ENCODE measurements at regions not wholly inside any gene's neighbourhood (a gene's known extent, or its start where the extent isn't known, plus 50 kb on each side); places are given as distances from the start of the nearest gene placed in this dataset.
A peak's percentile ranks its signal among the peaks of the same experiment; 100 is the strongest.
"Not testable (repeated sequence)": the region's sequence is repeated elsewhere in the genome, so short reads cannot be mapped to it uniquely, and the experiment has no call there.

DNA sequence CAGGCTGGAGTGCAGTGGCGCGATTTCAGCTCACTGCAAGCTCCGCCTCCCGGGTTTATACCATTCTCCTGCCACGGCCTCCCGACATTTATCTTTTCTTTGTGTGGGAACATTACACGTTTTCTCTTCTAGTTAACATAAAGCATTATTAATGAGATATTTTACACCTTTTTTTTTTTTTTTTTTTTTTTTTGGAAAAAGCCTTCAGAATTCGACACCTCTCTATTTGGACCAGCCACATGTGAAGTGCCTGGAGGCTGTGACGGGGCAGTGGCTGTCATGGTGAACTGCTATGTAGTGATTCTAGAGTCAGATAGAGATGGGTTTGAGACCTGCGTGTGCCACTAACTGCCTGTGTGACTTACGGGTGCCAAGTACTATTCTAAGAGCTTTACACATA, 64.3 kb downstream of the SMIM38 start:
- DNase-seq (ENCODE audit: low read depth), result no peak

DNA sequence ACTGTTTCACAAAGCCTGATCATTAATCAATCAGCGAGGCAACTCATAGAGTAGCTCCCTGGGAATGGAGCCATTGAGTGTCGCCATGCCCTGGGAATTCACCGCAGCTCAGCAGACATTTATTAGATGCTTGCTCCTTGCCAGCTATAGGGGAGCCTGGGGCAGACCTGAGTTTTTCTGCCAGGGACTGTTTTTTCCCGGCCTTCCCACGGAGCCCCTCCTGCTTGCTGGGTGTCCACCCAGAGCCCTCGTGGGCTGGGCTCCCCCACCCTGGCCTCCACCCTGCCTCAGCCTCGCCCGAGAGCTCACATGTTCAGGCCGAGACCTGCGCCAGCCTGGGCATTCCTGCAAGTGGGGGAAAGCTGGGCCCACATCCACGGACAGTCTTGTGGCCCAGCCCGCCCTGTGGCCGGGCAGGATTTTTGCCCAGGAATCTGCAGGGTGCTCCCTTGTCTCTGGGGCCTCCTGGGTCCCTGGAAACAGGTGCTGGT, 64.9 kb downstream of the SMIM38 start:
- no peak for DNase-seq (ENCODE audit: low read depth)

DNA sequence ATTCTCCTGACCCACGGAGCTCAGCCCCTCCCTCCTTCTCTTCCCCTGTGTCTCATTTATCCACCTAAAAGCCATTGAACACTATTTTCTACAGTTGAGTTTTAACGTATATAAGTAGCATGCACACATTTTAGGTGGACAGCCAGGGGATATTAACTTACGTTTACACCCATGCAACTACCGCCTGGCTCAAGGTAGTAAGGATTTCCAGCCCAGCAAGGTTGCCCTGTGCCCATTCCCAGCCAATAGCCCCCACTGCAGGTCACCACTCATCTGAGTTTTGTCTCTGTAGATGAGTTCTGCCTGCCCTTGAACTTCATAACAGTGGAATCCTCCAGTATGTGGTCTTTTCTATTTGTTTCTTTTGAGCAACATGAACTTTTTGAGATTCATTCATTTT, 65.4 kb downstream of the SMIM38 start:
- no peak for DNase-seq (ENCODE audit: low read depth)

DNA sequence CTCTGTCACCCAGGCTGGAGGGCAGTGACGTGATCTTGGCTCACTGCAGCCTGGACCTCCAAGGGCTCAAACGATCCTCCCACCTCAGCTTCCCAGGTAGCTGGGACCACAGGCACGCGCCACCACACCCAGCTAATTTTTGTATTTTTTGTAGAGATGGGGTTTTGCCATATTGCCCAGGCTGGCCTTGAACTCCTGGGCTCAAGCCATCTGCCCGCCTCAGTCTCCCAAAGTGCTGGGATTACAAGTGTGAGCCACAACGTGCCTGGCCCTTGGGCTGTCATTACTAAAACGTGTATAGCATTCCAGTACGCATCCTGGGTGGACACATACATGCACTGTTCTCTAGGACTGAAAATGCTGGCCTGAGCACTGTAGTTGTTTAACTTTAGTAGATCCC, 65.9 kb downstream of the SMIM38 start:
- not testable (repeated sequence) for DNase-seq (ENCODE audit: low read depth)

DNA sequence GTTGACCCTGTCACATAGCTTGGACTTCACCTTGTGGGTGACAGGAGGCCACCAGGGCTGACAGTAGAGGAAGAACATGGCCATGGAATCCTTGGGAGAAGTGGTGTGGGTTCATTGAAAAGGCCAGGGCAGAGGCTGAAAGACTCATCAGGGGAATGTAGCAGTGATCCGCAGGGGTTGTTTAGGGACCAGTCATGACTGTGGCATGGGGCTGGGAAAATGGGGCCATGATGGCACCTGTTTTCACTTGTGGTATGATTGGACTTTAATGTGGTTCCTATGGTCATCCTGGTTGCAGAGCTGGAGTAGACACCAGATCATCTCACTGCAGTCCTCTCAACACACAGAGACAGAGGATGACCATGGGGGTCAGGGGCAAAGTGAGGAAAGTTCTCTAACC, 66.7 kb upstream of the MYEOV start:
- DNase-seq (ENCODE audit: low read depth), result no peak

DNA sequence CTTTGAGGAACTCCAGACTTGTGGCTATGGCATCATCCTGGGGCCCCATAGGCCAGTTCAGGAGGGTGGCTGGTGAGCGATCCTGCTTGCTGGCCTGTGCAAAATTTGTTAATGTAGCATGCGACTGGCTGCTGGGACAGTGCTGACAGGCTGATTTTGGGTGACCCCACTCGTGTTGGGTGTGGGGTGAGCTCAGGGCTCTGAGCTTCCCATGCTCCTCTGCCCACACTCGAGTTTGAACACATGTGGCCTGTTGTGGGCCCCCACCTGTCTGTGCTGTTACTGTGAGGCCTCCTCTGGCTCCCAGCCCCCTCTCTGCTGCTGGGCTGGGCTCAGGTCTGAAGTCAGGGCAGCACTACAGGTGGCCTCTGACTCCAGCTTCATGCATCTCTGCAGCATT, 64.4 kb upstream of the MYEOV start:
- no peak for DNase-seq (ENCODE audit: low read depth)

DNA sequence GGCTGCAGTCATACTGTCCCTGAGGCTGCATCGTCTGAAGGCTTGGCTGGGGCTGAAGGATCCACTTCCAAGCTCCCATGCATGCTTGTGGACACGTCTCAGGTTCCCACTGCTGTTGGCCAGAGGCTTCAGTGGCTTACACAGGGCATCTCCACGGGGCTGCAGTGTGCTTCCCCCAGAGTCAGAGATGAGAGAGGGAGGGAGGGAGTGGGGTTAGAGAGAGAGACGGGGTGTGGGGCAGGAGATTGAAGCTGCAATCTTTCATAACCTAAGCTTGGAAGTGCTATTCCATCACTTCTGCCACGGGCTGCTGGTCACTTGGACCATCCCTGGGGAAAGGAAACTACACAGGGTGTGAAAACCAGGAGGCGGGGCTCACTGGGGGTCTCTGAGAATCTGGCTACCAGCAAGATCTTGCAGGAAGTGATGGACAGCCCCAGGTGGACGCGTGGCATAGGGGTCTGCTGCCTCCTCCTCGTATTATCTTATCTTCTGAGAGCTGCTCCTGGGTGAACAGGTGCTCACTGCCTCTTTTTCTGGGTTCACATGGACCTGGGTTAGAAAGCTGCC, 63.0 kb upstream of the MYEOV start:
- no peak for DNase-seq (ENCODE audit: low read depth)

DNA sequence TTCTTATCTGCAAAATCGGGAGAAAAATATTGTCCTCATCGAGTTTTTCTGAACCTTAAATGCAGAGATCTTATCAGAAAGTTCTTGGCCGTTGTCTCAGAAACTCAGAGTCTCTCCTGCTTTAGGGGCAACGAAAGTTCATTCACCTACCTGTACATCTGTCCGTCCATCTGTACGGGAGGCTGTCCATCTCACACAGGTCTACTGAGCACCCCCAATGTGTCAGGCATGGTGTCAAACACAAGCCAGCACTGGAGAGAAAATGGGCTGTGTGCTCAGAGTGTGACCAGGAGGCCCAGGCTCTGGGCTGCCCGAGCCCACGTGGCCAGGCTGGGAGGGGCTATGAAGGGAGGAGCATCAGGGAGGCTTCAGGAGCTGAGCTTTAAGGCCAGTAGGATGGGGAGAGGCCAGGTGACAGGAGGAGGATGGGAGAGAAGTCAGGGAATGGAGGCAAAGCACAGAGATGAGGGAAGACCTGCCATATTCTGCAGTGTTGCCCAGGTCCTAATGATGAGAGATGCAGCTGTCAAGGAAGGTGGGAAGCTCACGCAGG, 62.4 kb upstream of the MYEOV start:
- DNase-seq (ENCODE audit: low read depth), result no peak

DNA sequence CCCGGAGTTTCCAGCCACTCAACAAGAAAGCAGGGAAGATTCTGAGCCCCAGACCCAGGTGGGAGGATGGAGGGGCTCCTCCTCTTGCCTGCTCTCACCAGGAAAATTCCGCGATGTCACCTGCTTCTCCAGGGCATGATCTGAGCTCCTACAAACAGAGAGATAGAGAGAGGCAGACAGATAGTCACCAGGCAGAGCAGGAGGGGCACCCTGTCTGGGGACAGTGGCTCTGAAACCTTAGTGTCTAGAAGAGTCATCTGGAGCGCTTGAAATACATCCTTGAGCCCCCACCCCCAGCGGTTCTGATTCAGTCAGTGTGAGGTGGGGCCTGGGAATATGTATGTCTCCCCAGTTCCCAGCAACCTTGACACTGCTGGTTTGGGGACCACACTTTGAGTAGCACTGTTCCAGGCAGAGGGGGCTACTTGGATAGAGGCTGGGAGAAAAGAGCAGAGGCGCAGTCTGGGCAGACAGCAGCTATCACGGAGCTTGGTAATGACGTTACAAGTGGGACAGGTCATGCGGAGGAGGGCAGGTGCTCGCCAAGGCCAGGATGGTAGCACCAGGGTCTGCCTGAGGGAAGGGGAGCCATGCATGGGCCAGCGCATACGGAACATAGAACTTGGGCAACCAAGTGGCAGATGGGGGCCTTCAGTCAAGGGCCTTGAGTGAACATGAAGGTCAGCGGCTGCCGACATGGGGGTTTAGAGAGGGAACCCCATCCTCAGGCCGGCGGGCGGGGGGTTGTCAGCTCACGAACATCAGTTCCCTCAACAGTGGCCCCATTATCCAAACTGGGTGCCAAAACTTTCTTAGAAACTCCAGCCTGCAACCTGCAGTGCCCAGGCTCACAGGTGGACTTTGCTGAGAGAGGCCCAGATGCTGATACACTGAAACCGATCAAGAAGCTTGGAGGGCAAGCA, 60.9 kb upstream of the MYEOV start:
- DNase-seq (ENCODE audit: low read depth), result no peak

DNA sequence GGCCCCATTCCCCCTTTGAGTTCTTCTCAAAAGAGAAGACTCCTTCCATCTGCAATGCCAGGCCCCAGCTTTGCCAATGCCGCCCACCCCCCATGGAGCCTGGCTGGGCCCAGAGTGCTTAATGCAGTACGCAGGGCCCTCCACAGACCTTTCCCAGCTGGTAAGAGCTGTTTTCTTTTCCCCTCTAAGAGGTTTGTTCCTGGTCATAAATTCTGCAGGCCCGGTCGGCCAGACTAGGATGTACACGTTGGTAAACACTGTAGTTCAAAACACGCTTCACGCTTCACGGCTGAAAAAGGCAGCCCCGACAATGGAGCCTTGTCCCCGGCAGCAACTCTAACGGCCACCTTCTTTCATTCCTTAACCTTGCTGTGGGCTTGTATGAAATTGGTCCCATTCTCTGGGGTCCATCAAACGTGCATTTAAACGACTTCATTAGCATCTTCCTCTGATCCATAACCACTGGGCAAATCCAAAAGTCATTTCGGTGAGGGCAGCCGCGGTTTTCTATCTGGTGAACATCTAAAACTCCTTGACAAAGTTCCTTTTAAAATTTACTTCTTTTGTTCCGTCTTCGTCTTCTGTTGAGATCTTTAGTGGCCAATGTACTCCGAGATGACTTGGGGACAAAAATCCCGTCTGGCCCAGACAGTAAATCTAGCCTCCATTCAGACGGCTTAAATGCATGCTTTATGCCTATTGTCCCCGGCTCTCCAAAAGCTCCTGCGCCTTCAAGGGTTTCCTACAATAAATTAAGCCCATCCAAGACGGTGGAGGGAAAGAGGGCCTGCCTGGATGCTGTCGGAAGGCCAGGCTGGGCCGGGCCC, 60.0 kb upstream of the MYEOV start:
- DNase-seq (ENCODE audit: low read depth), result no peak

DNA sequence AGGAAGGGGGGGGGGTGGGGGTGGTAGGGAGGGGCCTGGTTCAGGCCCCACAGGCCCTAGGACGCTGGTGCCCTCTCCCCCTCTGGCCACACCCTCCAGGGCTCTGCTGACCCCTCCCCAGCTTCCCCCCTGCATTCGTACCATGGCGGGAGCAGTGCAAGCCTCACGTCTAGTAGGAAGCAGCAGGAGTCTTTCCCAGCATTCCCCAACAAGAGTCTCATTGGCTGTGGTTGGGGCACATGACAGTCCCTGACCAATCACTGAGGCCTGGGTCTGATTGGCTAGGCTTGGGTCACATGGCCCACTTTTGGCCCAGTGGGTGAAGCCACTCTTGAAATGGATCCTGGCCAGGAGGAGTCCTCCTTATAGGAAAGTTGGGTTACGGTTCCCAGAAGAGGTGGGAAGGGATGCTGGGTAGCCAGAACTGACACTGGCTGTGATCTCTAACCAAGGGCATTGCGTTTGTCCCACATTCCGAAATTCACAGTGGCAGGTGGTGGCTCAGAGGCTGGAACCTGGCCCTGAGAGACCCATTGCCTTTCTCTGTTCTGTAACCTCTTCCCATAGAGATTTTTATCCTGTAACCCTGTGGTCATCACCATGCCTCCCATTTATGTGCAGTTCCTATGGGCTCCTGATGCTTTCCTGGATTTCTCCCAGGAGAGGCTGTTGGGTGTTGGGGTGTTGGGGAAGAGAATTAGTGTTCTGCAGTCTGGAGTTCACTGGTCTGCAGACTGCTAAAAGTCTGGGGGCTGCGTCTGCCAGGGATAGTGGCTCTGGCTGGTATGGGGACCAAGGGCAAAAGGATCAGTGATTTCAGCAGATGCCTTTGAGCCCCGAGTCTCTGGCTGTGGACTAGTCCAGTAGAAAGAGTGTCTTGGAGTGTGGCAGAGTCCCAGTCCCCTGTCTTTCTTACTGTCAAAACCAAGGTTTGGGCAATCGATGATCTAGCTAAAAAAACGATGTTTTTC, 58.9 kb upstream of the MYEOV start:
- DNase-seq (ENCODE audit: low read depth), result peak; percentile 11

DNA sequence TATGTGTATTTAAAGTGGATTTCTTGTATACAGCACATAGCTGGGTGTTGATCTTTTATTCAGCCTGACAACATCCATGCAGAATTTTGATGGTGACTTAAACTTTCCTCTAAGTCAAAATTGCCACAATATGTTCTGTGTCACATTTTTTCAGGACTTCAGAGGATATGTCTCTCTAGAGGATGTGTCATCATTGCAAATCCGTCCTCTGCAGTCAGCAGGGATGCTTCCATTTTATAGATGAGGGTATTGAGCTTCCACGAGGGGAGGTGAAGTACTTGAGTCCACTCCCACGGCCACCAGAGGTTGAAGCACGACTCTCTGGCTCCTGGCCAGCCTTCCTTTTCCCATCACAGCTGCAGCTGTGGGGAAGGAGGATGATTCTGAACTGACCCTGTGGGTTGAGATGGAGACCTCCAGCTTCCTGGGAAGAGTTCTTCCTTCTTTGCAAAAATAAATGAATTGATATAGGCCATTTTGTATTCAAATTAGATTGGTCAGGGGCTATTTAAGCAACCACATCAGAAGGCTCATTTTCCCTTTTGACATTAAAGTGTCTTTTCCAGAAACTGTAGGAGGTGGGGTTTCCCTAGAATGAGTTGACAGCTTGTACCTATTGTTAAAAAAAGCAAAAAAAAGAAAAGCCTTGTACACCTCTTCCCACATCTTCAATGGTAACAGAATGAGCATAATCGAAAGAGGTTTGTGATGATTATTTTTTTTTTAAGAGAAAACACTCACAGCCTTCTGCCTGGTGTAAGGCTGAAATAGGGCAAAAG, 55.2 kb upstream of the MYEOV start:
- DNase-seq (ENCODE audit: low read depth), result no peak

DNA sequence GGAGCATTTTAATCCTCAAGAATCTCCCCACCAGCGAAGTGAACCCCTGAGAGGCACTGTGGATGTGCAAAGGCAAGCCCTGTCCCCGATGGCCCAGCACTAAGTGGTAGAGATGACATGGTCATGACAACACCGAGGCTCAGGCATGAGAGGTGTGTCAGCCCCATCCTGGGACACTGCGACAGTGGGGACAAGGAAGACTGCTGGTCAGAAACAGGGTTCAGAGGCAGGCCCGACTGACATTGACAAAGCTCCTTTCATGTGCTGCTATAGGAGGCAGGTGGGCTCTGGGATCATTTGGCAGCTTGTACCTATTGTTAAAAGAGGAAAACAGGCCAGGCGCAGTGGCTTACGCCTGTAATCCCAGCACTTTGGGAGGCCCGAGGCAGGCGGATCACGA, 54.3 kb upstream of the MYEOV start:
- no peak for DNase-seq (ENCODE audit: low read depth)

DNA sequence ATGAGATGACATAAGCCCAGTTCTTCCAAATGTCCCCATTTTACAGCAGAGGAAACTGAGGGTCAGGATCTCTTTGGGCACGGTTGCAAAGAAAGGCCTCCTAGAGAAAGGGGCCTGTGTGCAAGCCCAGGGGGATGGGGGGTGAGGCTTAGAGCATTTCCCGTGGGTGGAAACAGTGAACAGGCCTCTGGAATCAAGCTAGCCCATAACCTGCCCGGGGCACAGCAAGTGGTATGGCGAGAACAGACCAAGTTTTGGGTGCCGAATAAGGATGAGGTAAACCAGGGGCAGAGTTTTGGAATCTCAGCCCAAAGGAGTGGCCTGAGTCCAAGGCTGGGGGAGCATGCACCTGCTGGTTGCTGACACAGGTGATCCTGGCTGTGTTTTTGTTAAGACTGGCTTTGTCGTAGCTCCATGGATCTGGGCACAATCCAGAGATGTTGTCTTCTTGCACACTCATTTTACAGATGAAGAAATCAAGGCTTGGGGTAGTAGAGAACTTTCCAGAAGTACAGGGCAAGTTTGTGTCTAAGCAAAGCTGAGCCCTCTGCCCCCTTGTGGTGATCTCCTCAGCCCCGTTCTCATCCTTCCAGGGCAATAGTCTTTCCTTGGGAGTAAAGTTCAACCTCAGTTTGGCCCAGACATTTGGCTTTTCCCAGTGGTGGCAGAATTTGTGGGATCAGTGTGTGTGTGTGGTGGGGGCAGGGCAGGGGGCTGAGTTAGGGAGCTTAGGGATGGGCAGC, 53.5 kb upstream of the MYEOV start:
- no peak for DNase-seq (ENCODE audit: low read depth)

DNA sequence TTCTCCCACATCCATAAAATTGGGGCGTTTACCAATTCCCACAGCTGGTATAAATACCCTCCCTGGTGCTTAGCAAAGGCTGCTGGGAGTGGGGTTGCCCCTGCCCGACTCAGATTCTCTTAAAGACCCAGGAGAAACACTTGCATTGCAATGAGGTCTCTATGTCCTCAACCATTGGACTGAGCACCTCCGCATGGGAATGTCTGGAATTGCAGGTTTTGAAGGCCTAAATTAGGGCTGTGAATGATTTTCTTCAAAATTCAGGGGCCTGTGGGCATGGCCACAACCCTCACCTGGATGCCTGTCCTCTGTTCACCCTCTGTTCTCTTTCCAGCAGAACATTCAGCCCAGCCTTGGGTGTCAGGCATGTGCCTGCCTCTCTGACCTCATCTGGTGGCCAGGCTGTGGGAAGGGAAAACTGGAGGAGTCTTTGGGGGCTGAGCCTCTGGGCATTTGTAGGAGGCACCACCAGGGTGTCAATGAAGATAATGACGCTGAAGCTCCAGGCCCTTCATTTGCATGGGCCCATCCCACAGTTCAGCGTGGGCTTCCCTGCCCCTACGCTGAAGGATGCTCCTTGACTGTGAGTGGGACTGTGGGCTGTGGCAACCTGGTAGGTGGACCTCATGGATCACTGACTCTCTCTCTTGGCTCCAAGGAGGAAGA, 52.7 kb upstream of the MYEOV start:
- no peak for DNase-seq (ENCODE audit: low read depth)

DNA sequence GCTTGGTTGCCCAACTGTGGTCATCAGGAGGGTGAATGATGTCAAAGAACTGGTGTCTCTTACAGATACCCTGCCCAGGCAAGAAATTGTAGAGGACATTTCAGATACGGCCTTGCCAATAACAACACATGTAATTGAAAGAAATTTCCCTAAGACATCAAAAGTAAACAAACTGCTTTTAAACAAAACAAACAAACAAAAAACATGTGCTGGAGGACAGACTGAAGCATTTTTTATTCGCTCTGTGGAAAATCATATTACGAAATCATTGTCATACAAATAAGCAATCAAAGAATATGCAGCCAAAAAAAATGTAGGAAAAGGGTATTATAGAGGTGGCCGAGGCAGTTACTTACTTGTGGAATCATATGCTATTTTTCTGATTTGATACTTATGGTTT, 52.1 kb upstream of the MYEOV start:
- no peak for DNase-seq (ENCODE audit: low read depth)

DNA sequence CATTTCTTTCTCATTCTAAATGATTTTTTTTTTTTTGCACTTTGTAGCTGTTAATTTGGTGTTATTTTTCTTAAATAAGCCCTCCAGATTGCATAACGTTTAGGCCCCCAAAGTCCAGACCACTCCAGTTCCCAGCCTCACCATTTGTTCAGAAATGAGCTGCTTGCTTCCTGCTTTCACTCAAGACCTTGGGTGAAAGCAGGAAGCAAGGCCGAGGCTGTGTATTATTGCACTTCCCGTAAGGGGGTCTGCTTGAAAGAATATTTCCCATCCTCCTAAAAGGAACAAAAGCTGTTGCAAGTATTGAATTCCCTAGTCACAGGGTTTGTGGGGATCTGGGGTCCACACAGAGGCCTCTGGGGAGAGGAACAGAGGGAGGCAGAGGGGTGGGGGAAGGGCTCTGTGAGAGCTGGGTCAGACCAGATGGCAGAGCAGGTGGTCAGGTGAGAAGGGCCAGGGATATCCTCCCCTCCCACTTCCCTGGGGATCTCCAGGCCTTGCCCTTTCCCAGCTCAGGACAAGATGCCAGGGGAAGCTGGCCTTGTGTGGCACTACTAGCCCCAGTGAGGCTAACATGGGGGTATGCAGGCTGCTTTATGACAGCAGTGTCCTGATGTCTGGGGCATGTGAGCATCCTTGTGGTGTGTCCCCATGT, 51.6 kb upstream of the MYEOV start:
- DNase-seq (ENCODE audit: low read depth), result peak; percentile 17

DNA sequence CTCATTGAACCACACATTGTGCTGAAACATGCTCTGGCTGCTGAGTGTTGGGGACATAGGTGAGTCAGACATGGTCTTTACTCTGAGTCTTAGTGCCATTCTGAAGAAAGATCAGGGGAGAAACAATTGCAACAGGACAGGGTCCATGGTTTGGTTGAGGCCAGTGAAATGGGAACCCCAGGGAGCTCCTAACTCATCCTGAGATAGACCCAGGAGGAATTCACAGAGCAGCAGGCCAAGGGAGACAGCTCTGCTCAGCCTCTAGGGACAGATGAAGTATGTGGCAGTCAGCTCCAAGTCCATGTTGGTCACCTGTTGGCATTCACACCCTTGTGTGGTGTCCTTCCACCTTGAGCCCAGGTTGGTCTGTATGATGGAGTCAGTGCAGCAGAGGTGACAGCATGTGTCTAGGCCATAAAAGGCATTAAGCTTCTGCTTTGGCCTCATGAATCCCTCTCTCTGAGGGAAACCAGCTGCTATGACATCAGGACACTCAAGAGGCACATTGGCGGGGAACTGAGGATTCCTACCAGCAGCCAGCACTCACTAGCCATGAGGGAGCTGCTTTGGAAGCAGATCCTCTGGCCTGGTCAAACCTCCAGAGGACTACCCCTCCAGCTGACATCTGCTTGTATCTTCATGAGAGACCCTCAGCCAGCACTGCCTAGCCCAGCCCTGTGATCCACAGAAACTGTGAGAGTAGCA, 50.3 kb upstream of the MYEOV start:
- DNase-seq (ENCODE audit: low read depth), result no peak

All from CMK (cell line).